BE2C (cell line): ENCODE measurements at regions not wholly inside any gene's neighbourhood (a gene's known extent, or its start where the extent isn't known, plus 50 kb on each side); places are given as distances from the start of the nearest gene placed in this dataset.

ENCODE experiments used
- DNase-seq: peaks from one replicate; pipeline ENCODE4 v3.0.0-alpha.2; 2020
- H3K27me3 ChIP-seq: fragments of 250-450 bp; sonication (Bioruptor Pico); 2 replicates; pipeline ENCODE4 v1.5.1; 2020; ENCODE audit warnings: mild to moderate bottlenecking
- H3K36me3 ChIP-seq: fragments of 250-450 bp; sonication (Bioruptor Pico); 2 replicates; pipeline ENCODE4 v1.5.1; 2020; ENCODE audit warnings: mild to moderate bottlenecking
- H3K4me1 ChIP-seq: fragments of 250-450 bp; sonication (Bioruptor Pico); 2 replicates; pipeline ENCODE4 v1.5.1; 2020
- H3K4me3 ChIP-seq: 2 replicates; pipeline ENCODE4 v1.5.1; 2011; ENCODE audit warnings: low read depth, low read length
- H3K9me3 ChIP-seq: fragments of 250-450 bp; sonication (Bioruptor Pico); 2 replicates; pipeline ENCODE4 v1.5.1; 2020
- CTCF ChIP-seq: IDR thresholded peaks from 2 replicates; pipeline ENCODE4 v1.5.1; 2012; ENCODE audit warnings: mild to moderate bottlenecking, low read depth, low read length

GRCh38 chr3:43190670-43191069 is 84.8 kb upstream of the POMGNT2 start:
- no peaks in the 10 kb centered on the region for H3K36me3 ChIP-seq
- no peak for TF ChIP-seq CTCF
- H3K4me3 ChIP-seq: no peak overlapping the region
- H3K27me3 ChIP-seq: no peaks in the 10 kb centered on the region
- DNase-seq: no peak
- no peaks in the 10 kb centered on the region for H3K4me1 ChIP-seq
- no peaks in the 10 kb centered on the region for H3K9me3 ChIP-seq

GRCh38 chr3:43187836-43188479 is 82.1 kb upstream of the POMGNT2 start:
- H3K27me3 ChIP-seq: no peaks in the 10 kb centered on the region
- H3K9me3 ChIP-seq: no peaks in the 10 kb centered on the region
- DNase-seq: no peak
- H3K36me3 ChIP-seq: no peaks in the 10 kb centered on the region
- no peaks in the 10 kb centered on the region for H3K4me1 ChIP-seq
- H3K4me3 ChIP-seq: no peak overlapping the region
- TF ChIP-seq CTCF: no peak

GRCh38 chr3:43185983-43186314 is 80.1 kb upstream of the POMGNT2 start:
- Histone ChIP-seq H3K4me3 (no peak overlapping the region), H3K4me1 (no peaks in the 10 kb centered on the region), H3K27me3 (no peaks in the 10 kb centered on the region), H3K9me3 (no peaks in the 10 kb centered on the region), H3K36me3 (no peaks in the 10 kb centered on the region)
- DNase-seq: no peak
- TF ChIP-seq CTCF: no peak

- Histone ChIP-seq H3K27me3 (no peaks in the 10 kb centered on the region), H3K9me3 (no peaks in the 10 kb centered on the region), H3K4me1 (no peaks in the 10 kb centered on the region), H3K36me3 (no peaks in the 10 kb centered on the region), H3K4me3 (no peak overlapping the region)
- no peak for TF ChIP-seq CTCF
- DNase-seq: no peak
Measured at GRCh38 chr3:43185274-43185982, 79.5 kb upstream of the POMGNT2 start.

GRCh38 chr3:43183456-43183855 is 77.6 kb upstream of the POMGNT2 start:
- H3K36me3 ChIP-seq: no peaks in the 10 kb centered on the region
- H3K4me3 ChIP-seq: no peak overlapping the region
- no peaks in the 10 kb centered on the region for H3K27me3 ChIP-seq
- no peaks in the 10 kb centered on the region for H3K9me3 ChIP-seq
- DNase-seq: no peak
- no peak for TF ChIP-seq CTCF
- H3K4me1 ChIP-seq: no peaks in the 10 kb centered on the region

GRCh38 chr3:43181202-43181821 is 75.4 kb upstream of the POMGNT2 start:
- no peak for TF ChIP-seq CTCF
- Histone ChIP-seq H3K27me3 (no peaks in the 10 kb centered on the region), H3K36me3 (no peaks in the 10 kb centered on the region), H3K4me3 (no peak overlapping the region), H3K9me3 (no peaks in the 10 kb centered on the region), H3K4me1 (no peaks in the 10 kb centered on the region)
- no peak for DNase-seq
